Fibroblast of lung (primary cell): ENCODE measurements at regions not wholly inside any gene's neighbourhood (a gene's known extent, or its start where the extent isn't known, plus 50 kb on each side); places are given as distances from the start of the nearest gene placed in this dataset.

Experiments
- CTCF ChIP-seq, 2 donors: IDR thresholded peaks in 1 of 2; conservative IDR thresholded peaks in 1 of 2; 1 replicate in 1 of 2; 2 replicates in 1 of 2; pipeline ENCODE4 v1.5.1; 2011 to 2012; ENCODE audit warnings: low read length in 2 of 2, control low read depth in 1 of 2, inconsistent platforms in 1 of 2, low read depth in 1 of 2, mild to moderate bottlenecking in 1 of 2
- EZH2 ChIP-seq: IDR thresholded peaks from 2 replicates; pipeline ENCODE4 v1.5.1; 2012; ENCODE audit warnings: low read length, control low read depth, mild to moderate bottlenecking; ENCODE audit errors: missing control alignments

- TF ChIP-seq CTCF (conservative IDR thresholded peaks at IDR 0.05 in 1 of 2, IDR thresholded peaks at IDR 0.05 in 1 of 2; ENCODE audit: low read depth in 1 of 2, low read length in 2 of 2) (no peak), EZH2 (no peak)
These were observed 268.3 kb downstream of the TMA16 start for GRCh38 chr4:163762741-163763140.
